ENCODE measurements at regions not wholly inside any gene's neighbourhood (a gene's known extent, or its start where the extent isn't known, plus 50 kb on each side); places are given as distances from the start of the nearest gene placed in this dataset.

DNA sequence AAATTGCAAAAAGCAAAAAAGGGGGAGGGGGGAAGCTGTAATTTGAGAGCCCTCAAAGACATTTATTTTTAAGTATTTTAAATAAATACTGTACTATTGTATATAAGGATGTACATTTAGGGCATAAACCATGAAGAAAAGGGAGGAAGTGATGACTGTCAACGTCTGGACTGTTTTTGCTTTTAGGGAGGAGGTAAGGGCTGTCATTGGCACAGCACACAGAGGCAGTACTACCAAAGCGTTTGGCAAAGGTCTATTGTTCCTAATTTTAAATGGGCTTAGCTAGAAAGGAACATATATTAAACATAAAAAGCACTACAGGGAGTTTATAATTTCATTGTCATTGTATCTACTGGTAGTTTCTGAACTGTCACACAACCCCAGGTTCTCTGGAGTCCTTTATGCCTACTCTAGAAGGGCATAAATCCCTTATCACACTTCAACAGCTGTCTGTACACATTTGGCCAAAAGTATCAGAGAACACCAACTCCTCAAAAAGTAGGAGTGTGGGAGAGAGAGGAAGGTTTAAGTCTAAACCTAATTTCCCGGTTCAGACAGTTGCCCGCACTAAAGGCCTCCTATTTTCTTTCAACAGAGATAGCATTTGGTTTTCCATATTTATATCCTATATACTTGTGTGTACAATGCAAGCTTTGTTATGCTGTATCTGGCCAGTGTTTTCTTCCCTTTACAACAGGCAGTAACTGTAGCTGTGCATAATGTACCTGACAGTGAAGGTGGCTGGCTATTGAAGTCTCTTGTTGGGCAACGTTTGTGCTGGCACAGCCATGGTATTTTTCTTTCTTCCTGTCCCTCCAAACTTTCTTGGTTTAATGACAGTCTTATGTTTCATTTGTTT lies 406.2 kb downstream of the KLF5 start:
- peak; percentile 26 for ATAC-seq
- TF ChIP-seq ISL1 (CRISPR knock-in tag; IDR thresholded peaks at IDR 0.05) (no peak), ZNF8 (CRISPR knock-in tag; IDR thresholded peaks at IDR 0.05) (no peak), RARB (CRISPR knock-in tag; IDR thresholded peaks at IDR 0.05) (no peak), ARNTL (CRISPR knock-in tag; IDR thresholded peaks at IDR 0.05; ENCODE audit: borderline replicate concordance, low read depth) (no peak), ZFP30 (CRISPR knock-in tag; IDR thresholded peaks at IDR 0.05) (no peak), SNAI2 (CRISPR knock-in tag; IDR thresholded peaks at IDR 0.05) (no peak), ZFP3 (CRISPR knock-in tag; IDR thresholded peaks at IDR 0.05) (no peak), ZC3H10 (CRISPR knock-in tag; IDR thresholded peaks at IDR 0.05) (no peak), GLIS3 (CRISPR knock-in tag; IDR thresholded peaks at IDR 0.05) (no peak), CSDC2 (CRISPR knock-in tag; IDR thresholded peaks at IDR 0.05) (no peak), PPARA (CRISPR knock-in tag; IDR thresholded peaks at IDR 0.05; ENCODE audit: borderline replicate concordance) (no peak), OSR1 (CRISPR knock-in tag; IDR thresholded peaks at IDR 0.05) (no peak), CREB5 (CRISPR knock-in tag; IDR thresholded peaks at IDR 0.05; ENCODE audit: low read depth) (no peak), ZNF70 (CRISPR knock-in tag; IDR thresholded peaks at IDR 0.05) (no peak), TCF4 (CRISPR knock-in tag; IDR thresholded peaks at IDR 0.05; ENCODE audit: borderline replicate concordance) (no peak), BACH2 (CRISPR knock-in tag; IDR thresholded peaks at IDR 0.05; ENCODE audit: borderline replicate concordance) (no peak)
- TF ChIP-seq, protein P1, sequence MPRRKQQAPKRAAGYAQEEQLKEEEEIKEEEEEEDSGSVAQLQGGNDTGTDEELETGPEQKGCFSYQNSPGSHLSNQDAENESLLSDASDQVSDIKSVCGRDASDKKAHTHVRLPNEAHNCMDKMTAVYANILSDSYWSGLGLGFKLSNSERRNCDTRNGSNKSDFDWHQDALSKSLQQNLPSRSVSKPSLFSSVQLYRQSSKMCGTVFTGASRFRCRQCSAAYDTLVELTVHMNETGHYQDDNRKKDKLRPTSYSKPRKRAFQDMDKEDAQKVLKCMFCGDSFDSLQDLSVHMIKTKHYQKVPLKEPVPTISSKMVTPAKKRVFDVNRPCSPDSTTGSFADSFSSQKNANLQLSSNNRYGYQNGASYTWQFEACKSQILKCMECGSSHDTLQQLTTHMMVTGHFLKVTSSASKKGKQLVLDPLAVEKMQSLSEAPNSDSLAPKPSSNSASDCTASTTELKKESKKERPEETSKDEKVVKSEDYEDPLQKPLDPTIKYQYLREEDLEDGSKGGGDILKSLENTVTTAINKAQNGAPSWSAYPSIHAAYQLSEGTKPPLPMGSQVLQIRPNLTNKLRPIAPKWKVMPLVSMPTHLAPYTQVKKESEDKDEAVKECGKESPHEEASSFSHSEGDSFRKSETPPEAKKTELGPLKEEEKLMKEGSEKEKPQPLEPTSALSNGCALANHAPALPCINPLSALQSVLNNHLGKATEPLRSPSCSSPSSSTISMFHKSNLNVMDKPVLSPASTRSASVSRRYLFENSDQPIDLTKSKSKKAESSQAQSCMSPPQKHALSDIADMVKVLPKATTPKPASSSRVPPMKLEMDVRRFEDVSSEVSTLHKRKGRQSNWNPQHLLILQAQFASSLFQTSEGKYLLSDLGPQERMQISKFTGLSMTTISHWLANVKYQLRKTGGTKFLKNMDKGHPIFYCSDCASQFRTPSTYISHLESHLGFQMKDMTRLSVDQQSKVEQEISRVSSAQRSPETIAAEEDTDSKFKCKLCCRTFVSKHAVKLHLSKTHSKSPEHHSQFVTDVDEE (CRISPR knock-in tag; IDR thresholded peaks at IDR 0.05): no peak
- TF ChIP-seq, protein P2, sequence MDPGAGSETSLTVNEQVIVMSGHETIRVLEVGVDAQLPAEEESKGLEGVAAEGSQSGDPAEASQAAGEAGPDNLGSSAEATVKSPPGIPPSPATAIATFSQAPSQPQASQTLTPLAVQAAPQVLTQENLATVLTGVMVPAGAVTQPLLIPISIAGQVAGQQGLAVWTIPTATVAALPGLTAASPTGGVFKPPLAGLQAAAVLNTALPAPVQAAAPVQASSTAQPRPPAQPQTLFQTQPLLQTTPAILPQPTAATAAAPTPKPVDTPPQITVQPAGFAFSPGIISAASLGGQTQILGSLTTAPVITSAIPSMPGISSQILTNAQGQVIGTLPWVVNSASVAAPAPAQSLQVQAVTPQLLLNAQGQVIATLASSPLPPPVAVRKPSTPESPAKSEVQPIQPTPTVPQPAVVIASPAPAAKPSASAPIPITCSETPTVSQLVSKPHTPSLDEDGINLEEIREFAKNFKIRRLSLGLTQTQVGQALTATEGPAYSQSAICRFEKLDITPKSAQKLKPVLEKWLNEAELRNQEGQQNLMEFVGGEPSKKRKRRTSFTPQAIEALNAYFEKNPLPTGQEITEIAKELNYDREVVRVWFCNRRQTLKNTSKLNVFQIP (CRISPR knock-in tag; IDR thresholded peaks at IDR 0.05; ENCODE audit: borderline replicate concordance, low read depth): no peak
- TF ChIP-seq, protein P3, sequence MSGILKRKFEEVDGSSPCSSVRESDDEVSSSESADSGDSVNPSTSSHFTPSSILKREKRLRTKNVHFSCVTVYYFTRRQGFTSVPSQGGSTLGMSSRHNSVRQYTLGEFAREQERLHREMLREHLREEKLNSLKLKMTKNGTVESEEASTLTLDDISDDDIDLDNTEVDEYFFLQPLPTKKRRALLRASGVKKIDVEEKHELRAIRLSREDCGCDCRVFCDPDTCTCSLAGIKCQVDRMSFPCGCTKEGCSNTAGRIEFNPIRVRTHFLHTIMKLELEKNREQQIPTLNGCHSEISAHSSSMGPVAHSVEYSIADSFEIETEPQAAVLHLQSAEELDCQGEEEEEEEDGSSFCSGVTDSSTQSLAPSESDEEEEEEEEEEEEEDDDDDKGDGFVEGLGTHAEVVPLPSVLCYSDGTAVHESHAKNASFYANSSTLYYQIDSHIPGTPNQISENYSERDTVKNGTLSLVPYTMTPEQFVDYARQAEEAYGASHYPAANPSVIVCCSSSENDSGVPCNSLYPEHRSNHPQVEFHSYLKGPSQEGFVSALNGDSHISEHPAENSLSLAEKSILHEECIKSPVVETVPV (CRISPR knock-in tag; IDR thresholded peaks at IDR 0.05): no peak

- TF ChIP-seq OSR1 (CRISPR knock-in tag; IDR thresholded peaks at IDR 0.05): no peak
- TF ChIP-seq ESRRG (CRISPR knock-in tag; IDR thresholded peaks at IDR 0.05): no peak
- TF ChIP-seq ZNF565 (CRISPR knock-in tag; conservative IDR thresholded peaks at IDR 0.05; ENCODE audit: low read depth): no peak
- TF ChIP-seq CSDC2 (CRISPR knock-in tag; IDR thresholded peaks at IDR 0.05): no peak
- no peak for TF ChIP-seq GLIS3 (CRISPR knock-in tag; IDR thresholded peaks at IDR 0.05)
- TF ChIP-seq, protein P3 (CRISPR knock-in tag; IDR thresholded peaks at IDR 0.05): no peak
- TF ChIP-seq ZNF70 (CRISPR knock-in tag; IDR thresholded peaks at IDR 0.05): no peak
- TF ChIP-seq ZNF8 (CRISPR knock-in tag; IDR thresholded peaks at IDR 0.05): no peak
- TF ChIP-seq BACH2 (CRISPR knock-in tag; IDR thresholded peaks at IDR 0.05; ENCODE audit: borderline replicate concordance): no peak
- no peak for TF ChIP-seq TCF4 (CRISPR knock-in tag; IDR thresholded peaks at IDR 0.05; ENCODE audit: borderline replicate concordance)
- TF ChIP-seq RARB (CRISPR knock-in tag; IDR thresholded peaks at IDR 0.05): no peak
- no peak for TF ChIP-seq ZFP3 (CRISPR knock-in tag; IDR thresholded peaks at IDR 0.05)
These were observed 403.4 kb downstream of the KLF5 start for GRCh38 chr13:73462241-73462640.

More at GRCh38 chr13:73462241-73462640, 403.4 kb downstream of the KLF5 start:
- ATAC-seq: no peak
